ENCODE measurements at regions not wholly inside any gene's neighbourhood (a gene's known extent, or its start where the extent isn't known, plus 50 kb on each side); places are given as distances from the start of the nearest gene placed in this dataset.

DNA sequence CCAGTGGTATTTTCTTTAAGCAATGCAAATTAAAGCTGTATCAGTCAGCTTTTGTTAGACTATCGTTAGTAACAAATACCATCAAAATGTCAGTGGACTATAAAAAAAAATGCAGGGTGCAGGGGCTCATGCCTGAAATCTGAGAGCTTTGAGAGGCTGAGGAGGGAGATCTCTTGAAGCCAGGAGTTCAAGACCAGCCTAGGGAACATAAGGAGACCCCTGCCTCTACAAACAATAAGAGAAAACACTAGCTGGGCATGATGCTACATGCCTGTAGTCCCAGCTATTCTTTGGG, 253.7 kb downstream of the MYCN start:
- Histone ChIP-seq H3K27ac (no peak overlapping the region), H3K4me1 (ENCODE audit: control insufficient read depth in 1 of 2, low read depth in 2 of 2) (no peaks in the 10 kb centered on the region), H3K36me3 (no peaks in the 10 kb centered on the region), H3K9me3 (no peaks in the 10 kb centered on the region), H3K4me3 (no peak overlapping the region), H3K27me3 (replicated peaks; ENCODE audit: insufficient read depth) (no peaks in the 10 kb centered on the region)
- no peak for DNase-seq (ENCODE audit: low spot score)
- TF ChIP-seq, protein P1, sequence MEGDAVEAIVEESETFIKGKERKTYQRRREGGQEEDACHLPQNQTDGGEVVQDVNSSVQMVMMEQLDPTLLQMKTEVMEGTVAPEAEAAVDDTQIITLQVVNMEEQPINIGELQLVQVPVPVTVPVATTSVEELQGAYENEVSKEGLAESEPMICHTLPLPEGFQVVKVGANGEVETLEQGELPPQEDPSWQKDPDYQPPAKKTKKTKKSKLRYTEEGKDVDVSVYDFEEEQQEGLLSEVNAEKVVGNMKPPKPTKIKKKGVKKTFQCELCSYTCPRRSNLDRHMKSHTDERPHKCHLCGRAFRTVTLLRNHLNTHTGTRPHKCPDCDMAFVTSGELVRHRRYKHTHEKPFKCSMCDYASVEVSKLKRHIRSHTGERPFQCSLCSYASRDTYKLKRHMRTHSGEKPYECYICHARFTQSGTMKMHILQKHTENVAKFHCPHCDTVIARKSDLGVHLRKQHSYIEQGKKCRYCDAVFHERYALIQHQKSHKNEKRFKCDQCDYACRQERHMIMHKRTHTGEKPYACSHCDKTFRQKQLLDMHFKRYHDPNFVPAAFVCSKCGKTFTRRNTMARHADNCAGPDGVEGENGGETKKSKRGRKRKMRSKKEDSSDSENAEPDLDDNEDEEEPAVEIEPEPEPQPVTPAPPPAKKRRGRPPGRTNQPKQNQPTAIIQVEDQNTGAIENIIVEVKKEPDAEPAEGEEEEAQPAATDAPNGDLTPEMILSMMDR (IDR thresholded peaks at IDR 0.05) = no peak
- ATAC-seq (ENCODE audit: insufficient number of reproducible peaks, low FRiP score, low read depth) = no peak

GRCh38 chr2:16192416-16193216, 252.3 kb downstream of the MYCN start:
- H3K4me3 ChIP-seq = no peak overlapping the region
- TF ChIP-seq, protein P1 (IDR thresholded peaks at IDR 0.05) = no peak
- no peaks in the 10 kb centered on the region for H3K36me3 ChIP-seq
- DNase-seq (ENCODE audit: low spot score) (no peak), ATAC-seq (ENCODE audit: insufficient number of reproducible peaks, low FRiP score, low read depth) (no peak)
- H3K9me3 ChIP-seq = no peaks in the 10 kb centered on the region
- H3K27ac ChIP-seq = no peak overlapping the region
- no peaks in the 10 kb centered on the region for H3K4me1 ChIP-seq (ENCODE audit: control insufficient read depth in 1 of 2, low read depth in 2 of 2)
- H3K27me3 ChIP-seq (replicated peaks; ENCODE audit: insufficient read depth) = no peaks in the 10 kb centered on the region

- DNase-seq (ENCODE audit: low spot score) = no peak
- TF ChIP-seq, protein P1 (IDR thresholded peaks at IDR 0.05) = no peak
- no peak for ATAC-seq (ENCODE audit: insufficient number of reproducible peaks, low FRiP score, low read depth)
- H3K27me3 ChIP-seq (replicated peaks; ENCODE audit: insufficient read depth) = no peaks in the 10 kb centered on the region
- no peak overlapping the region for H3K4me3 ChIP-seq
- H3K36me3 ChIP-seq = no peaks in the 10 kb centered on the region
- H3K4me1 ChIP-seq (ENCODE audit: control insufficient read depth in 1 of 2, low read depth in 2 of 2) = no peaks in the 10 kb centered on the region
- no peak overlapping the region for H3K27ac ChIP-seq
- no peaks in the 10 kb centered on the region for H3K9me3 ChIP-seq
Measured at GRCh38 chr2:16191431-16192200, 251.3 kb downstream of the MYCN start.

DNA sequence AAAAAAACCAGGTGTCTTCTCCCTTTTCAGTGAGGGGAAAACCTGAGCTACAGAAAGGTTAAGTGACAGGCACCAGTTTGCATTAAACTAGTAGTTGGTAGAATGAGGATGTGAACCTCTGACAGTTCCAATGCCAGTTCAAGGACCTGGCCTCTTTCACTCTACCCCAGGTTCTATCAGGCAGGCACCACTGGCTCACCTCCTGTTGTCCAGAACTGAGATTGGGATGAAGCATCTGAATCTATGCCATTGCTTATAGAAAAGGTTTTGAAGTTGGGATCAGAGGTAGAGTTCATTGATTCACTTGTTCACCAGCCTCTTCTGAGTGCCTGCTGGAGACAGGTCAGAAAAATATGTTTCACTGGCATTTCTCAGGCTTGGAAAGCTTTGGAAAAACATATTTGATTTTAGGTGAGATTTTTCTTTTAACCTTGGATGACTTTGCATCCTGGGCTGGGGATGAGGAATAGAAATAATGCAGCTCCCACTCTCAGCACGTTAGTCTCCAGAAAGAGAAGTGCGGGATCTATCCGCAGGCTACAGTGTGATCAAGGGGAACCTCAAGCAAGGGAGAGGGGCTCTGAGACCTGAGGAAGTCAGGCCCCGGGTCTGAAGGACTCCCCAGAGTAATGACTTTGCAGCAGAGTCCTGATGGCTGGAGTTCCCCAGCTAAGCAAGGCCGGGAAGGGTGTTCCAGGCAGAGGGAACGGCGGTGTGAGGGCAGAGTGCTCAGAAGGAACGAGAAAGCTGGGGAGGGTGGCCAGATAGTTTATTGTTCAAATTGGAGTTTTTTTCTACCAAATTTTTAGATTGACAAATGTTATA, 250.3 kb downstream of the MYCN start:
- no peak overlapping the region for H3K4me3 ChIP-seq
- no peaks in the 10 kb centered on the region for H3K9me3 ChIP-seq
- ATAC-seq (ENCODE audit: insufficient number of reproducible peaks, low FRiP score, low read depth) (no peak), DNase-seq (ENCODE audit: low spot score) (no peak)
- H3K27ac ChIP-seq = no peak overlapping the region
- H3K36me3 ChIP-seq = no peaks in the 10 kb centered on the region
- no peaks in the 10 kb centered on the region for H3K27me3 ChIP-seq (replicated peaks; ENCODE audit: insufficient read depth)
- no peaks in the 10 kb centered on the region for H3K4me1 ChIP-seq (ENCODE audit: control insufficient read depth in 1 of 2, low read depth in 2 of 2)
- TF ChIP-seq, protein P1 (IDR thresholded peaks at IDR 0.05) = no peak

DNA sequence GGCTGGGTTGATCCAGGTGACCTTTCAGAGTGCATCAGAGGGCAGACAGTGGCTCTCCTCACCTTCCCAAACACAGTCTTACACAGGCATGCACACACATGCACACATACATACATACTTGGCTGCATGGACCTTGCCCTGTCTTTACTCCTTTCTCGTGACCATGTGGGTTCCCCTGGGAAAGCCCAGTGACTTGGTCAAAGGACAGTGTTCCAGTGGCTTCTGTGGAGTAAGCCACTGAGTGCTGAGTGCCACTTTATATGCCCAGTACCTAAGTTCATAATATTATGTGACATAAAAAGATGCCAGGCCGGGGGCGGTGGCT, 249.4 kb downstream of the MYCN start:
- TF ChIP-seq, protein P1 (IDR thresholded peaks at IDR 0.05) = no peak
- Histone ChIP-seq H3K9me3 (no peaks in the 10 kb centered on the region), H3K36me3 (no peaks in the 10 kb centered on the region), H3K4me1 (ENCODE audit: control insufficient read depth in 1 of 2, low read depth in 2 of 2) (no peaks in the 10 kb centered on the region), H3K4me3 (no peak overlapping the region), H3K27me3 (replicated peaks; ENCODE audit: insufficient read depth) (no peaks in the 10 kb centered on the region), H3K27ac (no peak overlapping the region)
- DNase-seq (ENCODE audit: low spot score) = no peak
- ATAC-seq (ENCODE audit: insufficient number of reproducible peaks, low FRiP score, low read depth) = no peak
